AG20443 (cell line): ENCODE measurements at regions not wholly inside any gene's neighbourhood (a gene's known extent, or its start where the extent isn't known, plus 50 kb on each side); places are given as distances from the start of the nearest gene placed in this dataset.

Source experiments
- DNase-seq: peaks from one replicate; pipeline ENCODE4 v3.0.0; 2012; ENCODE audit warnings: low spot score, mixed read lengths

GRCh38 chr5:173463207-173463606 lies 135.0 kb upstream of the STC2 start:
- DNase-seq, result no peak

- peak; percentile 14 for DNase-seq
Observed at GRCh38 chr5:173458828-173459609, 130.8 kb upstream of the STC2 start.

- no peak for DNase-seq
Observed at GRCh38 chr5:173457482-173457881, 129.3 kb upstream of the STC2 start.

- DNase-seq, result no peak
Observed at GRCh38 chr5:173456751-173457171, 128.5 kb upstream of the STC2 start.

- no peak for DNase-seq
Observed at GRCh38 chr5:173456181-173456580, 128.0 kb upstream of the STC2 start.

- no peak for DNase-seq
Observed at GRCh38 chr5:173455599-173455957, 127.4 kb upstream of the STC2 start.

- DNase-seq, result peak; percentile 82
Observed at GRCh38 chr5:173454736-173455598, 126.8 kb upstream of the STC2 start.

GRCh38 chr5:173454361-173454735 lies 126.1 kb upstream of the STC2 start:
- DNase-seq, result peak; percentile 30

GRCh38 chr5:173453167-173453566 lies 125.0 kb upstream of the STC2 start:
- DNase-seq, result no peak

- DNase-seq, result peak; percentile 71
Observed at GRCh38 chr5:173452119-173452905, 124.1 kb upstream of the STC2 start.

- peak; percentile 25 for DNase-seq
Observed at GRCh38 chr5:173451651-173452050, 123.4 kb upstream of the STC2 start.

- peak; percentile 13 for DNase-seq
Observed at GRCh38 chr5:173451031-173451430, 122.8 kb upstream of the STC2 start.

GRCh38 chr5:173450188-173450587 lies 122.0 kb upstream of the STC2 start:
- no peak for DNase-seq

- no peak for DNase-seq
Observed at GRCh38 chr5:173448856-173449255, 120.6 kb upstream of the STC2 start.

GRCh38 chr5:173443971-173444370 lies 115.8 kb upstream of the STC2 start:
- DNase-seq, result no peak

GRCh38 chr5:173441053-173441628 lies 112.9 kb upstream of the STC2 start:
- no peak for DNase-seq

GRCh38 chr5:173438951-173439350 lies 110.7 kb upstream of the STC2 start:
- DNase-seq, result no peak

GRCh38 chr5:173435447-173435846 lies 107.2 kb upstream of the STC2 start:
- no peak for DNase-seq

GRCh38 chr5:173434270-173434669 lies 106.1 kb upstream of the STC2 start:
- no peak for DNase-seq

- DNase-seq, result no peak
Observed at GRCh38 chr5:173430394-173430793, 102.2 kb upstream of the STC2 start.

- no peak for DNase-seq
Observed at GRCh38 chr5:173429489-173430150, 101.4 kb upstream of the STC2 start.
